ENCODE measurements at regions not wholly inside any gene's neighbourhood (a gene's known extent, or its start where the extent isn't known, plus 50 kb on each side); places are given as distances from the start of the nearest gene placed in this dataset.
A peak's percentile ranks its signal among the peaks of the same experiment; 100 is the strongest.

GRCh38 chr6:132962936-132963868 lies 148.8 kb downstream of the RPS12 start:
- TF ChIP-seq CTCF (IDR thresholded peaks at IDR 0.05; ENCODE audit: control extremely low read depth in 1 of 3, insufficient read depth in 1 of 3, low read depth in 1 of 3, low read length in 3 of 3) (peak; percentile 72 to 88 (median 83)), CHD2 (IDR thresholded peaks at IDR 0.05; ENCODE audit: low read length) (no peak), MAFK (IDR thresholded peaks at IDR 0.05; ENCODE audit: low read depth, low read length) (no peak), KDM5A (IDR thresholded peaks at IDR 0.05; ENCODE audit: low read length) (no peak), TAF1 (IDR thresholded peaks at IDR 0.05; ENCODE audit: low read depth, low read length) (no peak)

All from H1 (cell line).